DND-41 (cell line): ENCODE measurements at regions not wholly inside any gene's neighbourhood (a gene's known extent, or its start where the extent isn't known, plus 50 kb on each side); places are given as distances from the start of the nearest gene placed in this dataset.

ENCODE experiments used
- ATAC-seq: fragments of 200-7000 bp; cut with Tn5 transposase; 3 replicates; pipeline ENCODE4 v1.9.1; 2021; ENCODE audit warnings: low read depth; ENCODE audit not compliant: insufficient read depth
- DNase-seq: peaks from one replicate; pipeline ENCODE4 v3.0.0-alpha.2; 2020
- H2AFZ ChIP-seq: 2 replicates; pipeline ENCODE4 v1.6.0; 2012; ENCODE audit warnings: low read depth, low read length
- H3K27ac ChIP-seq: 2 replicates; pipeline ENCODE4 v1.5.1; 2012; ENCODE audit warnings: low read length, inconsistent platforms
- H3K27me3 ChIP-seq: fragments of 200-600 bp; sonication (generic); 2 replicates; pipeline ENCODE4 v1.6.0; 2012; ENCODE audit warnings: low read length, mild to moderate bottlenecking, inconsistent platforms; ENCODE audit not compliant: insufficient read depth, poor library complexity
- H3K36me3 ChIP-seq: 2 replicates; pipeline ENCODE4 v1.5.1; 2012; ENCODE audit warnings: low read length, inconsistent platforms; ENCODE audit not compliant: insufficient read depth
- H3K4me1 ChIP-seq: 2 replicates; pipeline ENCODE4 v1.5.1; 2012; ENCODE audit warnings: mild to moderate bottlenecking, low read length; ENCODE audit not compliant: insufficient read depth
- H3K4me2 ChIP-seq: 2 replicates; pipeline ENCODE4 v1.6.0; 2012; ENCODE audit warnings: mild to moderate bottlenecking, moderate library complexity, low read length, inconsistent platforms; ENCODE audit not compliant: insufficient read depth
- H3K4me3 ChIP-seq, 2 experiments: fragments of 200-600 bp in 1 of 2; shearing (Covaris generic) in 1 of 2; 2 replicates each; pipeline ENCODE4 v1.5.1; 2012 to 2016; ENCODE audit warnings: inconsistent platforms in 2 of 2, low read length in 2 of 2, mild to moderate bottlenecking in 2 of 2, low read depth in 1 of 2, moderate library complexity in 1 of 2
- H3K79me2 ChIP-seq: 2 replicates; pipeline ENCODE4 v1.6.0; 2012; ENCODE audit warnings: low read length, inconsistent platforms; ENCODE audit not compliant: insufficient read depth
- H3K9ac ChIP-seq: 2 replicates; pipeline ENCODE4 v1.6.0; 2012; ENCODE audit warnings: low read depth, mild to moderate bottlenecking, inconsistent platforms, low read length, moderate library complexity
- H3K9me3 ChIP-seq: 2 replicates; pipeline ENCODE4 v1.5.1; 2012; ENCODE audit warnings: low read length, moderate library complexity, mild to moderate bottlenecking, inconsistent platforms; ENCODE audit not compliant: insufficient read depth, severe bottlenecking
- H4K20me1 ChIP-seq: 2 replicates; pipeline ENCODE4 v1.6.0; 2012; ENCODE audit warnings: low read length; ENCODE audit not compliant: insufficient read depth
- CTCF ChIP-seq: IDR thresholded peaks from 2 replicates; pipeline ENCODE4 v1.5.1; 2012; ENCODE audit warnings: borderline replicate concordance, low read length, moderate library complexity, mild to moderate bottlenecking; ENCODE audit not compliant: poor library complexity, severe bottlenecking; ENCODE audit errors: extremely low read depth
- EZH2 ChIP-seq: IDR thresholded peaks from 3 replicates; pipeline ENCODE4 v1.6.1; 2012; ENCODE audit warnings: borderline replicate concordance, low read depth, mild to moderate bottlenecking, moderate library complexity, low read length, inconsistent platforms; ENCODE audit not compliant: severe bottlenecking

- TF ChIP-seq CTCF (no peak), EZH2 (no peak)
- Histone ChIP-seq H3K27ac (no peak overlapping the region), H3K36me3 (no peaks in the 10 kb centered on the region), H3K9ac (no peak overlapping the region), H4K20me1 (no peaks in the 10 kb centered on the region), H3K4me1 (no peaks in the 10 kb centered on the region), H2AFZ (no peak overlapping the region), H3K4me2 (no peak overlapping the region), H3K4me3 (no peak overlapping the region), H3K27me3 (no peaks in the 10 kb centered on the region), H3K9me3 (no peaks in the 10 kb centered on the region), H3K79me2 (no peaks in the 10 kb centered on the region)
- DNase-seq = no peak
- no peak for ATAC-seq
Measured at GRCh38 chr9:80385246-80385645, 813.5 kb downstream of the TLE4 start.

GRCh38 chr9:80383331-80383730, 811.6 kb downstream of the TLE4 start:
- Histone ChIP-seq H3K36me3 (no peaks in the 10 kb centered on the region), H3K27me3 (no peaks in the 10 kb centered on the region), H2AFZ (no peak overlapping the region), H3K27ac (no peak overlapping the region), H4K20me1 (no peaks in the 10 kb centered on the region), H3K4me2 (no peak overlapping the region), H3K9ac (no peak overlapping the region), H3K79me2 (no peaks in the 10 kb centered on the region), H3K4me1 (no peaks in the 10 kb centered on the region), H3K9me3 (no peaks in the 10 kb centered on the region), H3K4me3 (no peak overlapping the region)
- no peak for DNase-seq
- TF ChIP-seq CTCF (no peak), EZH2 (no peak)
- ATAC-seq = no peak

- no peaks in the 10 kb centered on the region for H3K27me3 ChIP-seq
- H3K4me1 ChIP-seq = no peaks in the 10 kb centered on the region
- DNase-seq = no peak
- H3K4me2 ChIP-seq = no peak overlapping the region
- ATAC-seq = no peak
- H3K27ac ChIP-seq = no peak overlapping the region
- TF ChIP-seq EZH2 = no peak
- no peak for TF ChIP-seq CTCF
- no peaks in the 10 kb centered on the region for H4K20me1 ChIP-seq
- no peaks in the 10 kb centered on the region for H3K79me2 ChIP-seq
- H3K36me3 ChIP-seq = no peaks in the 10 kb centered on the region
- no peak overlapping the region for H2AFZ ChIP-seq
- H3K4me3 ChIP-seq = no peak overlapping the region
- H3K9me3 ChIP-seq = no peaks in the 10 kb centered on the region
- no peak overlapping the region for H3K9ac ChIP-seq
Measured at GRCh38 chr9:80382211-80382891, 810.6 kb downstream of the TLE4 start.
